HG03064 (cell line): ENCODE measurements at regions not wholly inside any gene's neighbourhood (a gene's known extent, or its start where the extent isn't known, plus 50 kb on each side); places are given as distances from the start of the nearest gene placed in this dataset.
"Not testable (repeated sequence)": the region's sequence is repeated elsewhere in the genome, so short reads cannot be mapped to it uniquely, and the experiment has no call there.

Source experiments
- ATAC-seq: cut with Tn5 transposase; IDR thresholded peaks from one replicate; pipeline ENCODE4 v1.9.1; 2021; ENCODE audit warnings: low read depth; ENCODE audit not compliant: unreplicated experiment

GRCh38 chr2:129393816-129394215 is 585.6 kb upstream of the RAB6C start:
- no peak for ATAC-seq

DNA sequence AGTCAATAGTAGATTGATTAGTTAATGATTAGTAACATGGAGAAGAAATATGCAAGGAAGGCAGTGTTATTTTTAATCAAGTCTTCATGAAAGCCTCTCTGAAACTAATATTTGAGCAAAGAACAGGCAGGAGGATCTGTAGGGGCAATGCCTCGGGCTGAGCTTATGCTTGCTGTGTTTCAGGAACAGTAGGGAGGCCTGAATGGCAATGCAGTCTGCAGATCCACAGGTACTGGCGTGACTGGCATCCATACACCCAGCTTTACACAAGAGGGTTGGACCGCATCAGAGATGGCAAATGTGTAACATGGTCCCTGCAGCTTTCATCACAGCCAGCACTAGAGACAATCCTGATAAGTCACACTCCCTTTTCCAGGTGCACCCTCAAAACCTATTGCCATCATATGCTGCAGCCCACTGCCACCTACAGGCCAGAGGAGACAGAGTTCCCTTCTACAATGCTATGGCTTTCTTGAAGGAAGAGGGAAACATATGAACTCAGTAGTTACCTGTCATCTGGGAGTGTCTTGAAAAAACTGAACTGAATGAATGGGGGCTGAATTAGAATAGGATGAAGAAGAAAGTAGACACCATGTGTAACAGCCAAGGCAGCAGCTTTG is 582.4 kb upstream of the RAB6C start:
- ATAC-seq, result no peak

DNA sequence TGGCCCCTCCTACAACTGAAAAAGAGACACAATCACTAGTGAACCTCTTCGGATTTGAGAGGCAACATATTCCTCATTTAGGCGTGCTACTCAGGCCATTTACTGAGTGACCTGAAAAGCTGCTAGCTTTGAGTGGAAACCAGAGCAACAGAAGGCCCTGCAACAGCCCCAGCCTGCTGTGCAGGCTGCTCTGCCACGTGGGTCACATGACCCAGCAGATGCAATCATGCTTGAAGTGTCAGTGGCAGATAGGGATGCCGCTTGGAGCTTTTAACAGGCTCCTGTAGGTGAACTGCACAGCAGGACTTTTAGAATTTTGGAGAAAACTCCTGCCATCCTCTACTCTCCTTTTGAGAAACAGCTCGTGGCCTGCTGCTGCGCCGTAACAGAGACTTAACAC is 578.6 kb upstream of the RAB6C start:
- no peak for ATAC-seq

GRCh38 chr2:129402076-129402475 is 577.4 kb upstream of the RAB6C start:
- ATAC-seq, result no peak

GRCh38 chr2:129404000-129404685 is 575.3 kb upstream of the RAB6C start:
- ATAC-seq, result no peak

DNA sequence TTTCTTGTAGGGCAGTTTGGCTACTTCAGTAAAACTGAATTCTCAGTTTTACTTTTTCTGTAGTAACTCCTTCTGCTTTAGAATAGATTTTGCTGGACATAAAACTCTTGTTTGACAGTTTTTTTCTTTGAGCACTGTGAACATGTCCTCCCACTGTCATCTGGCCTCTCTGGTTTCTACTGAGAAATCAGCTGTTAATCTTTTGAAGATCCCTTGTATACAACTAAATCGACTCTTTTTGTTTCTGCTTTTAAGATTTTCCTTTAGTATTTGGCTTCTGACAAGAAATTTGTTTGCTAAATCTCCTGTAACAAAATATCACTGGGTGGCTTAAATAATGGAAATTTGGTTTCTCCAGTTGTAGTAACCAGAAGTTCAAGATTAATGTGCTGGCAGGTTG is 570.9 kb upstream of the RAB6C start:
- no peak for ATAC-seq

GRCh38 chr2:129417041-129417440 is 562.4 kb upstream of the RAB6C start:
- ATAC-seq, result not testable (repeated sequence)

DNA sequence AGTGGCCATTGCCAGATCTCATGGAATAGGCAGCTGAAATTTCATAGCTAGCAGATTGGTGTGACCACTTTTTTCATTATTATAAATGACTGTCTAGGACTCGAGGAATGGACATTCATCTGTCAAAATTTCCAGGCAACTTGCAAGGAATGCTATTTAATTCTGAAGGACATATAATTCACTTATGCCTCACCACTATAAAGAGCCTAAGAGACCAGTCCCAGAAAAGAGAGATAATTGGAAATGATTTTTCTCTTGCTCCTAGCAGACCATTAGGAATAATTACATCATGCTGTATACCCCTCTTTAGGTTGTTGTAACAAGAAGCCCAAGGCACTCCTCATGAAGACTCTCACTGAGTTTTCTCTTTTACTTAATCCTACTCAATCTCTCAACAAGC is 557.4 kb upstream of the RAB6C start:
- ATAC-seq, result no peak

- ATAC-seq, result no peak
These were observed 551.3 kb upstream of the RAB6C start for GRCh38 chr2:129428086-129428660.

GRCh38 chr2:129430911-129431310 is 548.6 kb upstream of the RAB6C start:
- ATAC-seq, result no peak

DNA sequence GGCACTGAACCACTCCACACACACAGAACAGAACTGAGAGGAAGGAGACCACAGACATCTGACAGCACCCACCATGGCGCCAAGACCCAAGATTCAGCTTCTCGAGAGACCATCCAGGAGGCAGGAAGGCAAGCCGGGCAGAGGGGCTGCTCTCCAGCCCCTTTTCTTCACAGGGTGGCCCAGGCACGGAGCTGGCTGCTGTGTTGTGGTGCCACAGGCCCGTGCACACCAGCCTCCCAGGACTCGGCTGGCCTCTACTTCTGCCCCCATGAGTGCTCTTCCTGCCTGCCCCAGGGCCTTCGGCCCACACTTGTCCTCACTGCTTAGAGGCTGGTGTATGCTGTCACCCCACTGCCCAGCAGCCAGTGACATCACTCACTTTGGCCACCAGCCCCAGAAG is 547.6 kb upstream of the RAB6C start:
- ATAC-seq, result no peak

DNA sequence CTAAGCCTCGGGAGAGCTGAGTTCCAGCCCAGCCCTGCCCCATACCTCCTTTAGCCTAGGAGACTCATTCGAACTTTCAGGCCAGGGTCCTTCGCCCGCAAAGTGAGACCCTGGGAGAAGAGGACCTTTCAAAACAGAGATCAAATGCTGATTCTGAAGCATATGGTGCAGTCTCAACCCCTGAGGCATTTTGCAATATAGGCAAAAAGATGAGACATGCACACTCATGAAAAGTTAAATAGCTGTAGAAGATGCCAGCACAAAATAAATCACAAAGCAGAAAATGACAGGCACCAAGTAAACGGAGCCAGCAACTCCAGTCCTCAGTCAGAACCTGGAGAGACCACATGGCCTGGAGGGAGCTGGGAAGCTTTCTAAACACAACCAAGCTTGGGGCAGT is 542.7 kb upstream of the RAB6C start:
- no peak for ATAC-seq

GRCh38 chr2:129437725-129438124 is 541.7 kb upstream of the RAB6C start:
- no peak for ATAC-seq

- ATAC-seq, result no peak
These were observed 540.9 kb upstream of the RAB6C start for GRCh38 chr2:129438501-129439057.

DNA sequence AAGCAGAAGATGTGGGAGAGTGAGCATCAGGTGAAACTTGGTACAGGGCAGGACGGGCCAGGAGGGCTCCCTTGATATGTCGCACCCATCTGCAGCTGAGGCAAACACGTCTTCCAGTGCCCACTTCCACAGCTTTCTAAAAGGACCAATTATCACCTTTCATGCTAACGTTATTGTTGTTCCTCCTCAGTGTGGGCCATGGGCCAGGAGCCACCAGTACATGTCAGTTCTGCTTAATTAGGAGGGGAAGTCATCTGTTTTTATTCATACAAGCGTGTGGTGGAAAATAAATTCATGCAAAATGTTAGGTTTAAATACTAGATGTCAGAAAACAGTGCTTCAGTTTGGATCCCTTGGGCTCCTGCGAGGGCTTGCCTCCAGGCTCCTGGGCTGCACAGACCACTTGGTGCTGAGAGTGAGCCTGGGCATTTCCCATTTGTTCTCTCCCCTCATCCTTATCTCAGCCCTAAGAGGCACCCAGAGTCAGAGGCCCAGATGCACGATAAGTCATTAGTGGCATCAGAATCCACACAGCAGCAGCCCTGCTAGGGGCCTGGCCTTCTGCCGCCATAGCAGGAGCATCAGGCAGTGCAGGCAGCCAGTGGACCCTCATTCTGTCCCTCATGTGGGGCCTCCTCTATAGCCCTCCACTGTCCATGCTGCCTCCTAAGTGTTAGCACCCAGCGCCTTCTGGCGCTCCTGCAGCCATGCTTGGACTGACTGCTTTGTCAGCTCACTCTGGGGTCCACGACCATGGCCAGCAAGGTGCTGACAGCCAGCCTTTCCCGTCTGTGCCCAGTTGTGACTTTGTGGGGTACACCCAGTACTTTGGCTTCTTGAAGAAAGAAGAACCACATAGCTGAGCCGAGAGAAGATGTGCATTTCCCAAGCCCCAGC is 539.8 kb upstream of the RAB6C start:
- ATAC-seq, result no peak

GRCh38 chr2:129441610-129442009 is 537.9 kb upstream of the RAB6C start:
- ATAC-seq, result no peak

DNA sequence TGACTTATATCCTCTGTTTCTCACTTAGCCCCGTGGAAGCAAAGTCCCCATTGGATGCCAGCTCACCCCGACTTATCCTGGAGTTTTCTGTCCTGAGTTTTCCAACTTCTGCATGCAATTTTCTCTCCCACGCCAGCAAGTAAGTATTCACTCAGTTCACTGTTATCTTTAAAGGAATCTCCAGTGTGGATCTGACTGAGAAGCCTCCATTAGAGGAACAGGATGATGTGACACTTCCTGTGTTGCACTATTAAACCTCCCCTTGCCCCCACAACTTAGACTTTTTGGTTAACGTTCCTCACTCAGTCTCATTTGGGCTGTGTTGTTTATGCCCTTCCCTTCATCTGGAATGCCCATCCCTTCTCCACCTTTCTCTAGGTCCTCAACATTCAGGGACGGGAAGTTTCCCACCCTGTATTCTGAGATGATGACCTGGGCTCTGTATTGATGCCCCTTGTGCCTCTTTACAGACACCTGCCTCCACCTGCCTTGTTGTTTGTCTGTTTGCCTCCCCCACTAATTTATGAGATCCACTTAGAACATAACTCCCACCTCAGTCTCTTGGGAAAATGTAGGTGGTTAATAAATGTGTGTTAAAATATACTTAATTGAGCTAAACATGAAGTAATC is 536.1 kb upstream of the RAB6C start:
- no peak for ATAC-seq

- no peak for ATAC-seq
These were observed 535.4 kb upstream of the RAB6C start for GRCh38 chr2:129443865-129444739.

DNA sequence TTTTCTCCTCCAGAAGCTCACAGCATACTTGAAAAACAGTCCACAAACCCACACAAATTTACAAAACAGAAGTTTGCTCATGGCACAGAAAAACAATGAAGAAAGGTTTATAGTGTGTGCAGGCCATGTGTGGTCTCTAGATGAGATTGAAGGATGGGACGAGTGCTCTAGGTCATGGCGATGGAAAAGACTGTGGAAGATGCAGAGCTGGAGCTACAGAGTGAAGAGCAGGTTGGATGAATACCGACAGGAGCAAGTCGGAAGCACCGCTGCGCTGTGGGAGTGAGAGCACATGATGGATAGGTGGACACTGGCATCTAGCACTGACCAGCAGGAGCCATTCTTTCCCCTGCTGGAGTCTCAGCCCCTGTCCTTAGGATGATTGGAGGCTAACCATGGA is 534.7 kb upstream of the RAB6C start:
- ATAC-seq, result no peak
